CD4-positive, alpha-beta T cell (primary cell): ENCODE measurements at regions not wholly inside any gene's neighbourhood (a gene's known extent, or its start where the extent isn't known, plus 50 kb on each side); places are given as distances from the start of the nearest gene placed in this dataset.

Source experiments
- ATAC-seq: fragments of 200-7000 bp; cut with Tn5 transposase; one replicate; pipeline ENCODE4 v1.10.0; 2022; ENCODE audit warnings: mild to moderate bottlenecking; ENCODE audit not compliant: poor library complexity
- CTCF ChIA-PET: fragments of 350-600 bp; sonication (Branson Sonifier 250); formaldehyde crosslinking; loops from one replicate; lab custom pipeline; 2021; ENCODE audit warnings: antibody characterized with exemption, inconsistent platforms; lab: Charles Lee
- POLR2A ChIA-PET: fragments of 350-600 bp; sonication (Branson Sonifier 250); formaldehyde crosslinking; loops from one replicate; lab custom pipeline; 2021; ENCODE audit warnings: antibody characterized with exemption, inconsistent platforms; lab: Charles Lee
- DNase-seq, 14 experiments: peaks; one replicate each; pipeline ENCODE4 v3.0.0-alpha.2; 2013 to 2020; ENCODE audit warnings: mixed read lengths in 2 of 14
- H3K27ac ChIP-seq, 2 donors: one replicate each; pipeline versions ENCODE4 v1.5.1 to v1.7.0; 2013; ENCODE audit warnings: low read length in 2 of 2, low read depth in 1 of 2, mild to moderate bottlenecking in 1 of 2
- H3K27me3 ChIP-seq, 2 experiments: 1 replicate in 1 of 2; 2 replicates in 1 of 2; pipeline versions ENCODE4 v1.6.1 to v1.7.0; 2013; ENCODE audit warnings: low read length in 2 of 2, control low read depth in 1 of 2, mild to moderate bottlenecking in 1 of 2, moderate library complexity in 1 of 2; ENCODE audit not compliant: insufficient read depth in 2 of 2, control insufficient read depth in 1 of 2
- H3K36me3 ChIP-seq: one replicate; pipeline ENCODE4 v1.6.1; 2013; ENCODE audit warnings: low read length, control low read depth; ENCODE audit not compliant: insufficient read depth
- H3K4me1 ChIP-seq: one replicate; pipeline ENCODE4 v1.6.1; 2013; ENCODE audit warnings: low read length, control low read depth; ENCODE audit not compliant: insufficient read depth
- H3K4me3 ChIP-seq: one replicate; pipeline ENCODE4 v1.5.1; 2013; ENCODE audit warnings: mild to moderate bottlenecking, low read length, moderate library complexity
- H3K9me3 ChIP-seq, 2 experiments: 1 replicate in 1 of 2; 2 replicates in 1 of 2; pipeline versions ENCODE4 v1.6.1 to v1.7.0; 2013; ENCODE audit warnings: low read length in 2 of 2, mild to moderate bottlenecking in 2 of 2, control low read depth in 1 of 2, moderate library complexity in 1 of 2; ENCODE audit not compliant: control insufficient read depth in 1 of 2, insufficient read depth in 1 of 2
- H3K27ac Mint-ChIP-seq: one replicate; pipeline ENCODE4 v1.8.0; 2020; ENCODE audit warnings: mixed read lengths
- H3K27me3 Mint-ChIP-seq: one replicate; pipeline ENCODE4 v1.8.0; 2021; ENCODE audit warnings: mixed read lengths
- H3K36me3 Mint-ChIP-seq: one replicate; pipeline ENCODE4 v1.8.0; 2021; ENCODE audit warnings: low read depth, mixed read lengths
- H3K4me1 Mint-ChIP-seq: one replicate; pipeline ENCODE4 v1.8.0; 2021; ENCODE audit warnings: low read depth, mixed read lengths
- H3K4me3 Mint-ChIP-seq: one replicate; pipeline ENCODE4 v1.8.0; 2020; ENCODE audit warnings: mild to moderate bottlenecking, mixed read lengths
- H3K9me3 Mint-ChIP-seq: one replicate; pipeline ENCODE4 v1.8.0; 2020; ENCODE audit warnings: mixed read lengths
- CTCF ChIP-seq: fragments of 200-600 bp; IDR thresholded peaks from one replicate; pipeline ENCODE4 v1.8.0; 2022; ENCODE audit warnings: antibody characterized with exemption, mild to moderate bottlenecking
- intact Hi-C, 2 experiments: fragments of 100-400 bp; cut with DNase I in 1 of 2; cut with micrococcal nuclease in 1 of 2; formaldehyde crosslinking; loops; one replicate each; pipeline versions ENCODE4 v1.15.1 to v1.9.0; 2023 to 2025; cut with DNase I, micrococcal nuclease

- ChIA-PET CTCF (interaction anchor here (0.7 kb wide), 1 partner anchor 289 kb away, joined by 4 read pairs; no protein-coding TSS in a partner anchor), POLR2A (no interaction called here)
- Histone ChIP-seq H3K9me3 (peaks cover 0 to 5% of the 10 kb centered on the region in 2 experiments), H3K4me3 (no peak overlapping the region), H3K27ac (no peak overlapping the region), H3K4me1 (no peaks in the 10 kb centered on the region), H3K36me3 (no peaks in the 10 kb centered on the region), H3K27me3 (no peaks in the 10 kb centered on the region)
- Mint-ChIP-seq H3K27me3 (no peaks in the 10 kb centered on the region), H3K27ac (no peak overlapping the region), H3K36me3 (no peaks in the 10 kb centered on the region), H3K9me3 (peaks cover 2% of the 10 kb centered on the region), H3K4me1 (no peaks in the 10 kb centered on the region), H3K4me3 (no peak overlapping the region)
- intact Hi-C loops, result no loop called here
- DNase-seq (no peak), ATAC-seq (no peak)
- no peak for TF ChIP-seq CTCF
Observed at GRCh38 chr6:21869085-21869771, 275.7 kb downstream of the SOX4 start.

GRCh38 chr6:21870076-21870730 lies 276.7 kb downstream of the SOX4 start:
- H3K4me3 Mint-ChIP-seq, result no peak overlapping the region
- POLR2A ChIA-PET, result no interaction called here
- no peak overlapping the region for H3K27ac Mint-ChIP-seq
- H3K9me3 Mint-ChIP-seq, result peaks cover 2% of the 10 kb centered on the region
- CTCF ChIA-PET, result no interaction called here
- no peaks in the 10 kb centered on the region for H3K27me3 ChIP-seq
- no peak for ATAC-seq
- H3K27ac ChIP-seq, result no peak overlapping the region
- intact Hi-C loops, result no loop called here
- no peak for DNase-seq
- no peaks in the 10 kb centered on the region for H3K36me3 ChIP-seq
- no peak for TF ChIP-seq CTCF
- no peaks in the 10 kb centered on the region for H3K36me3 Mint-ChIP-seq
- H3K4me1 Mint-ChIP-seq, result no peaks in the 10 kb centered on the region
- no peak overlapping the region for H3K4me3 ChIP-seq
- H3K27me3 Mint-ChIP-seq, result no peaks in the 10 kb centered on the region
- peaks cover 0 to 4% of the 10 kb centered on the region in 2 experiments for H3K9me3 ChIP-seq
- H3K4me1 ChIP-seq, result no peaks in the 10 kb centered on the region

- no peak for ATAC-seq
- TF ChIP-seq CTCF, result no peak
Observed at GRCh38 chr6:21871831-21872230, 278.3 kb downstream of the SOX4 start.

More at GRCh38 chr6:21871831-21872230, 278.3 kb downstream of the SOX4 start:
- Histone ChIP-seq H3K27ac (no peak overlapping the region), H3K36me3 (no peaks in the 10 kb centered on the region), H3K4me1 (no peaks in the 10 kb centered on the region), H3K9me3 (peaks cover 0 to 4% of the 10 kb centered on the region in 2 experiments), H3K4me3 (no peak overlapping the region), H3K27me3 (no peaks in the 10 kb centered on the region)
- peaks cover under 1% of the 10 kb centered on the region for H3K9me3 Mint-ChIP-seq
- H3K4me3 Mint-ChIP-seq, result no peak overlapping the region
- no peak overlapping the region for H3K27ac Mint-ChIP-seq
- peaks cover under 1% of the 10 kb centered on the region for H3K36me3 Mint-ChIP-seq
- CTCF ChIA-PET, result no interaction called here
- intact Hi-C loops, result no loop called here
- DNase-seq, result no peak
- peaks cover 1% of the 10 kb centered on the region for H3K4me1 Mint-ChIP-seq
- no peaks in the 10 kb centered on the region for H3K27me3 Mint-ChIP-seq
- POLR2A ChIA-PET, result no interaction called here
